GM19395 (cell line): ENCODE measurements at regions not wholly inside any gene's neighbourhood (a gene's known extent, or its start where the extent isn't known, plus 50 kb on each side); places are given as distances from the start of the nearest gene placed in this dataset.

Experiments
- ATAC-seq: cut with Tn5 transposase; IDR thresholded peaks from one replicate; pipeline ENCODE4 v1.9.1; 2021; ENCODE audit warnings: mild to moderate bottlenecking, moderate library complexity; ENCODE audit not compliant: unreplicated experiment

GRCh38 chr6:88388589-88388988 is 222.4 kb upstream of the CNR1 start:
- ATAC-seq = no peak

GRCh38 chr6:88386167-88386566 is 220.0 kb upstream of the CNR1 start:
- no peak for ATAC-seq

GRCh38 chr6:88383183-88383582 is 217.0 kb upstream of the CNR1 start:
- ATAC-seq = no peak

GRCh38 chr6:88381289-88381642 is 215.1 kb upstream of the CNR1 start:
- ATAC-seq = no peak

GRCh38 chr6:88380618-88381288 is 214.6 kb upstream of the CNR1 start:
- no peak for ATAC-seq

- ATAC-seq = no peak
Observed at GRCh38 chr6:88380083-88380482, 213.9 kb upstream of the CNR1 start.

GRCh38 chr6:88378639-88379038 is 212.5 kb upstream of the CNR1 start:
- ATAC-seq = no peak

GRCh38 chr6:88377976-88378568 is 211.9 kb upstream of the CNR1 start:
- no peak for ATAC-seq

- ATAC-seq = no peak
Observed at GRCh38 chr6:88376768-88377387, 210.7 kb upstream of the CNR1 start.

GRCh38 chr6:88376197-88376596 is 210.1 kb upstream of the CNR1 start:
- ATAC-seq = no peak

GRCh38 chr6:88374553-88374952 is 208.4 kb upstream of the CNR1 start:
- no peak for ATAC-seq

- ATAC-seq = no peak
Observed at GRCh38 chr6:88371480-88371879, 205.3 kb upstream of the CNR1 start.

GRCh38 chr6:88370127-88370710 is 204.1 kb upstream of the CNR1 start:
- no peak for ATAC-seq

GRCh38 chr6:88369262-88369661 is 203.1 kb upstream of the CNR1 start:
- no peak for ATAC-seq

GRCh38 chr6:88368071-88368787 is 202.1 kb upstream of the CNR1 start:
- ATAC-seq = no peak

GRCh38 chr6:88367248-88367647 is 201.1 kb upstream of the CNR1 start:
- ATAC-seq = no peak

- ATAC-seq = no peak
Observed at GRCh38 chr6:88366672-88367071, 200.5 kb upstream of the CNR1 start.

GRCh38 chr6:88365656-88366055 is 199.5 kb upstream of the CNR1 start:
- no peak for ATAC-seq

GRCh38 chr6:88365230-88365629 is 199.1 kb upstream of the CNR1 start:
- no peak for ATAC-seq

GRCh38 chr6:88361754-88362153 is 195.6 kb upstream of the CNR1 start:
- ATAC-seq = no peak

GRCh38 chr6:88361298-88361697 is 195.2 kb upstream of the CNR1 start:
- no peak for ATAC-seq
